ENCODE measurements at regions not wholly inside any gene's neighbourhood (a gene's known extent, or its start where the extent isn't known, plus 50 kb on each side); places are given as distances from the start of the nearest gene placed in this dataset.

DNA sequence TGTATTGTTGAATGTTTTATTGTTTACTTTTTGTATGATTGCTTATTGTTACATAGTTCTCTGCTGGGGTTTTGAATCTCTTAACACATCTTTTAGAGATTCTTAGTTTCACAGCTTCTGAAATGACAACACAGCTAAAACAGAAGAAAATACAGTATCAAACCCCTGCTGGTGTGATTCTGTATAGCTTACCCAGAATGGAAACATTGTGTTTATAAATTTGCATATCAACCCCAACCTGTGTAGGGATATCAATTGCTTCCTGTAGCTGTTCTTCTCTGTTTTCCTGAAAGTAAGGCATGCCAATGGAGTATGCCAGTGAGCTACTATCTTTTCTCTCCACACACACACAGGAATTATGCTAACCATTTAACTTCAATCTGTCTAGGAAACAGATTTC lies 64.3 kb upstream of the ID4 start:
- no peak overlapping the region for H3K4ac ChIP-seq (replicated peaks; ENCODE audit: insufficient read length, low read depth, low read length)
- no peak overlapping the region for H2BK5ac ChIP-seq (ENCODE audit: low read depth, low read length)
- H3K9ac ChIP-seq (replicated peaks in 1 of 4; ENCODE audit: extremely low read depth in 1 of 4, low read depth in 3 of 4, low read length in 3 of 4) = no peak overlapping the region
- H2AK5ac ChIP-seq (ENCODE audit: low read depth, low read length) = no peak overlapping the region
- no peak overlapping the region for H2BK120ac ChIP-seq (replicated peaks; ENCODE audit: low read depth, low read length)
- H3K23me2 ChIP-seq (ENCODE audit: low read depth, low read length) = no peaks in the 10 kb centered on the region
- no peaks in the 10 kb centered on the region for H4K20me1 ChIP-seq (replicated peaks in 1 of 2; ENCODE audit: control insufficient read depth in 1 of 2, insufficient read depth in 2 of 2, low read length in 2 of 2)
- H2BK12ac ChIP-seq (ENCODE audit: low read depth, low read length) = no peak overlapping the region
- TF ChIP-seq BACH1 (IDR thresholded peaks at IDR 0.05; ENCODE audit: low read length) = no peak
- no peak for TF ChIP-seq GTF2F1 (IDR thresholded peaks at IDR 0.05; ENCODE audit: borderline replicate concordance, low read depth, low read length)
- no peak for TF ChIP-seq SP2 (IDR thresholded peaks at IDR 0.05; ENCODE audit: low read length)
- no peak for TF ChIP-seq NANOG (IDR thresholded peaks at IDR 0.05; ENCODE audit: insufficient read depth, low read depth, low read length, poor library complexity, severe bottlenecking)
- TF ChIP-seq ASH2L (IDR thresholded peaks at IDR 0.05; ENCODE audit: low read length) = no peak
- no peak overlapping the region for H3K4me2 ChIP-seq (ENCODE audit: insufficient read depth in 1 of 2, low read depth in 2 of 2, low read length in 2 of 2)
- H2BK20ac ChIP-seq (ENCODE audit: low read length) = no peak overlapping the region
- no peaks in the 10 kb centered on the region for H3K27me3 ChIP-seq (replicated peaks in 1 of 4; ENCODE audit: control insufficient read depth in 3 of 4, extremely low read depth in 1 of 4, insufficient read depth in 3 of 4, low read length in 3 of 4)
- FAIRE-seq = no peak
- H3K23ac ChIP-seq (ENCODE audit: insufficient read length) = no peak overlapping the region
- H2BK15ac ChIP-seq (ENCODE audit: low read length) = no peak overlapping the region
- ChIA-PET CTCF (ENCODE audit: partially characterized antibody) (interaction anchor here (0.7 to 1.5 kb wide), 6 partner anchors 9 to 44 kb away, joined by 3 to 5 read pairs (median 4); no protein-coding TSS in a partner anchor), POLR2A (ENCODE audit: partially characterized antibody) (interaction anchor here (1.0 kb wide), 1 partner anchor 15 kb away, joined by 3 read pairs; no protein-coding TSS in a partner anchor)
- no peak overlapping the region for H4K91ac ChIP-seq (replicated peaks; ENCODE audit: insufficient read length, low read length)
- H3K9me3 ChIP-seq (ENCODE audit: insufficient read depth in 2 of 2, low read depth in 1 of 2, low read length in 1 of 2) = no peaks in the 10 kb centered on the region
- H4K8ac ChIP-seq (ENCODE audit: extremely low read depth, insufficient read depth, low read length) = no peak overlapping the region
- DNase-seq (ENCODE audit: low read depth in 1 of 2, low spot score in 2 of 2) = no peak
- H3K27ac ChIP-seq (ENCODE audit: low read depth, low read length) = no peak overlapping the region
- H3K36me3 ChIP-seq (ENCODE audit: control insufficient read depth in 2 of 4, insufficient read depth in 4 of 4, low read length in 3 of 4) = no peaks in the 10 kb centered on the region
- no peak overlapping the region for H2AFZ ChIP-seq (ENCODE audit: low read length)
- H3K56ac ChIP-seq (replicated peaks; ENCODE audit: insufficient read length, low read depth, low read length) = no peak overlapping the region
- no peaks in the 10 kb centered on the region for H3K79me2 ChIP-seq (ENCODE audit: control insufficient read depth in 1 of 2, insufficient read depth in 2 of 2, low read length in 2 of 2)
- no peaks in the 10 kb centered on the region for H3K79me1 ChIP-seq (ENCODE audit: low read depth, low read length)
- no peak overlapping the region for H3K18ac ChIP-seq (ENCODE audit: extremely low read depth, low read length)
- no peak overlapping the region for H3K4me3 ChIP-seq (ENCODE audit: extremely low read depth in 1 of 4, insufficient read depth in 2 of 4, low read depth in 3 of 4, low read length in 4 of 4)
- H3K14ac ChIP-seq (ENCODE audit: insufficient read length) = no peak overlapping the region
- no peaks in the 10 kb centered on the region for H3K4me1 ChIP-seq (replicated peaks in 1 of 4; ENCODE audit: control insufficient read depth in 3 of 4, insufficient read depth in 4 of 4, low read length in 3 of 4)
- H4K5ac ChIP-seq (ENCODE audit: insufficient read length, low read depth, low read length) = no peak overlapping the region

All from H1 (cell line).